ENCODE measurements at regions not wholly inside any gene's neighbourhood (a gene's known extent, or its start where the extent isn't known, plus 50 kb on each side); places are given as distances from the start of the nearest gene placed in this dataset.

GRCh38 chr2:138276339-138276738 lies 225.2 kb upstream of the SPOPL start:
- Histone ChIP-seq H3K4me2 (peak overlapping the region; percentile 57), H3K27me3 (no peaks in the 10 kb centered on the region), H3K27ac (peak overlapping the region; percentile 72), H4K20me1 (ENCODE audit: insufficient read depth, poor library complexity, severe bottlenecking) (no peaks in the 10 kb centered on the region), H2AFZ (no peak overlapping the region), H3K4me3 (no peak overlapping the region), H3K79me2 (no peaks in the 10 kb centered on the region), H3K36me3 (replicated peaks; ENCODE audit: insufficient read depth, low read depth) (no peaks in the 10 kb centered on the region), H3K9me3 (ENCODE audit: low read depth) (no peaks in the 10 kb centered on the region), H3K4me1 (ENCODE audit: insufficient read depth) (peaks cover 32% of the 10 kb centered on the region), H3K9me2 (replicated peaks; ENCODE audit: insufficient read depth) (no peaks in the 10 kb centered on the region)
- TF ChIP-seq CTCF (IDR thresholded peaks at IDR 0.05; ENCODE audit: poor library complexity), result no peak
- DNase-seq (ENCODE audit: low spot score), result no peak
- WGBS (ENCODE audit: low lambda C conversion rate, missing lambda C conversion rate), result 32% methylated on average over 1 of the region's 1 CpG

GRCh38 chr2:138277062-138277461 lies 224.5 kb upstream of the SPOPL start:
- Histone ChIP-seq H4K20me1 (ENCODE audit: insufficient read depth, poor library complexity, severe bottlenecking) (no peaks in the 10 kb centered on the region), H3K79me2 (no peaks in the 10 kb centered on the region), H3K36me3 (replicated peaks; ENCODE audit: insufficient read depth, low read depth) (no peaks in the 10 kb centered on the region), H2AFZ (no peak overlapping the region), H3K27me3 (no peaks in the 10 kb centered on the region), H3K27ac (peak overlapping the region; percentile 72), H3K4me1 (ENCODE audit: insufficient read depth) (peaks cover 35% of the 10 kb centered on the region), H3K4me3 (no peak overlapping the region), H3K9me3 (ENCODE audit: low read depth) (no peaks in the 10 kb centered on the region), H3K4me2 (peak overlapping the region; percentile 57), H3K9me2 (replicated peaks; ENCODE audit: insufficient read depth) (no peaks in the 10 kb centered on the region)
- no peak for DNase-seq (ENCODE audit: low spot score)
- TF ChIP-seq EZH2phosphoT487 (IDR thresholded peaks at IDR 0.05; ENCODE audit: low read depth, severe bottlenecking, unreplicated experiment), result no peak
- TF ChIP-seq EZH2 (IDR thresholded peaks at IDR 0.05; ENCODE audit: borderline replicate concordance), result no peak

GRCh38 chr2:138279871-138280270 lies 221.7 kb upstream of the SPOPL start:
- no peaks in the 10 kb centered on the region for H3K27me3 ChIP-seq
- no peaks in the 10 kb centered on the region for H3K9me3 ChIP-seq (ENCODE audit: low read depth)
- no peak overlapping the region for H3K4me2 ChIP-seq
- no peak overlapping the region for H2AFZ ChIP-seq
- DNase-seq (ENCODE audit: low spot score), result no peak
- no peak for TF ChIP-seq EZH2phosphoT487 (IDR thresholded peaks at IDR 0.05; ENCODE audit: low read depth, severe bottlenecking, unreplicated experiment)
- TF ChIP-seq CTCF (IDR thresholded peaks at IDR 0.05; ENCODE audit: poor library complexity), result no peak
- no peak for TF ChIP-seq EZH2 (IDR thresholded peaks at IDR 0.05; ENCODE audit: borderline replicate concordance)
- H3K4me1 ChIP-seq (ENCODE audit: insufficient read depth), result peaks cover 35% of the 10 kb centered on the region
- H4K20me1 ChIP-seq (ENCODE audit: insufficient read depth, poor library complexity, severe bottlenecking), result no peaks in the 10 kb centered on the region
- no peaks in the 10 kb centered on the region for H3K36me3 ChIP-seq (replicated peaks; ENCODE audit: insufficient read depth, low read depth)
- no peaks in the 10 kb centered on the region for H3K79me2 ChIP-seq
- H3K27ac ChIP-seq, result no peak overlapping the region
- H3K4me3 ChIP-seq, result no peak overlapping the region
- H3K9me2 ChIP-seq (replicated peaks; ENCODE audit: insufficient read depth), result no peaks in the 10 kb centered on the region

- Histone ChIP-seq H3K36me3 (replicated peaks; ENCODE audit: insufficient read depth, low read depth) (no peaks in the 10 kb centered on the region), H3K4me1 (ENCODE audit: insufficient read depth) (peaks cover 22% of the 10 kb centered on the region), H3K27me3 (no peaks in the 10 kb centered on the region), H3K27ac (no peak overlapping the region), H3K79me2 (no peaks in the 10 kb centered on the region), H3K9me2 (replicated peaks; ENCODE audit: insufficient read depth) (no peaks in the 10 kb centered on the region), H3K9me3 (ENCODE audit: low read depth) (no peaks in the 10 kb centered on the region), H2AFZ (no peak overlapping the region), H3K4me3 (no peak overlapping the region), H4K20me1 (ENCODE audit: insufficient read depth, poor library complexity, severe bottlenecking) (no peaks in the 10 kb centered on the region), H3K4me2 (no peak overlapping the region)
- TF ChIP-seq CTCF (IDR thresholded peaks at IDR 0.05; ENCODE audit: poor library complexity), result no peak
- TF ChIP-seq EZH2 (IDR thresholded peaks at IDR 0.05; ENCODE audit: borderline replicate concordance), result no peak
- no peak for TF ChIP-seq EZH2phosphoT487 (IDR thresholded peaks at IDR 0.05; ENCODE audit: low read depth, severe bottlenecking, unreplicated experiment)
- no peak for DNase-seq (ENCODE audit: low spot score)
- WGBS (ENCODE audit: low lambda C conversion rate, missing lambda C conversion rate), result 97% methylated on average over 1 of the region's 1 CpG
Measured at GRCh38 chr2:138280999-138281695, 220.4 kb upstream of the SPOPL start.

All from hepatocyte (in vitro differentiated cells).